Gastroesophageal sphincter (tissue), 3 donors: ENCODE measurements at regions not wholly inside any gene's neighbourhood (a gene's known extent, or its start where the extent isn't known, plus 50 kb on each side); places are given as distances from the start of the nearest gene placed in this dataset.

Source experiments
- CTCF ChIP-seq, 4 experiments: fragments of 200-600 bp in 2 of 4; fragments of 450-650 bp in 2 of 4; sonication (generic) in 1 of 4; IDR thresholded peaks; one replicate each; pipeline ENCODE4 v1.5.1; 2017 to 2019; ENCODE audit warnings: antibody characterized with exemption in 4 of 4, mild to moderate bottlenecking in 2 of 4, moderate library complexity in 2 of 4
- EP300 ChIP-seq: sonication (generic); formaldehyde crosslinking; IDR thresholded peaks from one replicate; pipeline ENCODE4 v1.6.1; 2017; ENCODE audit warnings: antibody characterized with exemption, mild to moderate bottlenecking
- POLR2A ChIP-seq, 2 donors: fragments of 450-650 bp; IDR thresholded peaks; one replicate each; pipeline ENCODE4 v1.6.1; 2017; ENCODE audit warnings: antibody characterized with exemption in 2 of 2, mild to moderate bottlenecking in 2 of 2, moderate library complexity in 1 of 2

GRCh38 chr4:181991369-181992108, 251.7 kb upstream of the TENM3 start:
- TF ChIP-seq EP300, result no peak
- TF ChIP-seq CTCF (IDR thresholded peaks at IDR 0.05), result no peak
- no peak for TF ChIP-seq POLR2A (IDR thresholded peaks at IDR 0.05)
